A673 (cell line): ENCODE measurements at regions not wholly inside any gene's neighbourhood (a gene's known extent, or its start where the extent isn't known, plus 50 kb on each side); places are given as distances from the start of the nearest gene placed in this dataset.

Experiments used
- BruUV-seq: library from RNA; stranded (reverse); fragments of 400-500 nt; replicated peaks from 2 replicates; lab custom pipeline; 2021; lab: Mats Ljungman, UMichigan
- CTCF ChIA-PET: fragments of 300-600 bp; sonication (Branson Sonifier 250); formaldehyde crosslinking; loops from one replicate; lab custom pipeline; 2022; ENCODE audit warnings: antibody characterized with exemption; lab: Charles Lee
- POLR2A ChIA-PET: fragments of 300-600 bp; sonication (Branson Sonifier 250); formaldehyde crosslinking; loops from one replicate; lab custom pipeline; 2022; ENCODE audit warnings: antibody characterized with exemption; ENCODE audit not compliant: low non-redundant PET; lab: Charles Lee
- DNase-seq: peaks from one replicate; pipeline ENCODE4 v3.0.0-alpha.2; 2015; ENCODE audit warnings: low spot score
- H3K27ac ChIP-seq: fragments of 200-600 bp; sonication (generic); 2 replicates; pipeline ENCODE4 v1.5.1; 2016; ENCODE audit warnings: mixed run types, low read depth, mild to moderate bottlenecking, mixed read lengths, antibody characterized with exemption, low read length; ENCODE audit not compliant: poor library complexity, severe bottlenecking
- H3K27me3 ChIP-seq: fragments of 200-600 bp; sonication (generic); replicated peaks from 2 replicates; pipeline ENCODE4 v1.6.1; 2017; ENCODE audit warnings: mixed run types, low read depth, mild to moderate bottlenecking, mixed read lengths, antibody characterized with exemption, low read length; ENCODE audit not compliant: insufficient read depth, poor library complexity
- H3K36me3 ChIP-seq: fragments of 200-600 bp; sonication (generic); 2 replicates; pipeline ENCODE4 v1.6.1; 2016; ENCODE audit warnings: mixed run types, mild to moderate bottlenecking, mixed read lengths, antibody characterized with exemption, low read length; ENCODE audit not compliant: insufficient read depth, poor library complexity, severe bottlenecking
- H3K4me1 ChIP-seq: fragments of 200-600 bp; sonication (generic); 2 replicates; pipeline ENCODE4 v1.6.1; 2017; ENCODE audit warnings: mixed run types, mild to moderate bottlenecking, mixed read lengths, antibody characterized with exemption, low read length; ENCODE audit not compliant: insufficient read depth, poor library complexity, severe bottlenecking
- H3K4me3 ChIP-seq: fragments of 200-600 bp; sonication (generic); 2 replicates; pipeline ENCODE4 v1.5.1; 2016; ENCODE audit warnings: low read depth, mixed run types, mild to moderate bottlenecking, mixed read lengths, low read length; ENCODE audit not compliant: poor library complexity, severe bottlenecking
- H3K9me3 ChIP-seq: fragments of 200-600 bp; sonication (generic); 2 replicates; pipeline ENCODE4 v1.6.1; 2016; ENCODE audit warnings: mixed run types, low read depth, mild to moderate bottlenecking, mixed read lengths, antibody characterized with exemption, low read length; ENCODE audit not compliant: poor library complexity, severe bottlenecking
- CTCF ChIP-seq: fragments of 300-800, 200-600 bp; sonication (generic); conservative IDR thresholded peaks from 2 replicates; pipeline ENCODE4 v1.5.1; 2017; ENCODE audit warnings: low read depth, mild to moderate bottlenecking, antibody characterized with exemption, low read length, moderate library complexity, mixed read lengths
- EZH2 ChIP-seq: fragments of 200-600 bp; sonication (generic); IDR thresholded peaks from 2 replicates; pipeline ENCODE4 v1.6.1; 2017; ENCODE audit warnings: borderline replicate concordance, low read depth, mild to moderate bottlenecking, mixed read lengths, antibody characterized with exemption, low read length; ENCODE audit not compliant: poor library complexity, severe bottlenecking
- intact Hi-C: fragments of 100-400 bp; cut with micrococcal nuclease; formaldehyde crosslinking; loops from one replicate; pipeline ENCODE4 v1.10.0; 2022; ENCODE audit not compliant: unreplicated experiment

- ChIA-PET CTCF (no interaction called here), POLR2A (no interaction called here)
- no TSS peak for BruUV-seq
Observed at GRCh38 chr7:85608804-85609203, 421.9 kb upstream of the SEMA3D start.

GRCh38 chr7:85602196-85602595, 415.3 kb upstream of the SEMA3D start:
- no peak for TF ChIP-seq CTCF
- POLR2A ChIA-PET = no interaction called here
- CTCF ChIA-PET = no interaction called here

More at GRCh38 chr7:85608804-85609203, 421.9 kb upstream of the SEMA3D start:
- TF ChIP-seq CTCF (no peak), EZH2 (no peak)
- H3K27me3 ChIP-seq = no peaks in the 10 kb centered on the region
- DNase-seq = no peak
- H3K4me1 ChIP-seq = no peaks in the 10 kb centered on the region
- no peak overlapping the region for H3K27ac ChIP-seq
- no peaks in the 10 kb centered on the region for H3K36me3 ChIP-seq
- no peak overlapping the region for H3K4me3 ChIP-seq
- intact Hi-C loops = no loop called here
- no peaks in the 10 kb centered on the region for H3K9me3 ChIP-seq

GRCh38 chr7:85600395-85600794, 413.5 kb upstream of the SEMA3D start:
- BruUV-seq = no TSS peak
- CTCF ChIA-PET = no interaction called here
- Histone ChIP-seq H3K9me3 (no peaks in the 10 kb centered on the region), H3K4me3 (no peak overlapping the region), H3K27me3 (no peaks in the 10 kb centered on the region), H3K36me3 (no peaks in the 10 kb centered on the region), H3K4me1 (no peaks in the 10 kb centered on the region), H3K27ac (no peak overlapping the region)
- intact Hi-C loops = no loop called here
- no peak for DNase-seq
- POLR2A ChIA-PET = interaction anchor here (0.5 kb wide), 1 partner anchor 95 kb away, joined by 3 read pairs; no protein-coding TSS in a partner anchor
- no peak for TF ChIP-seq CTCF
- TF ChIP-seq EZH2 = no peak

More at GRCh38 chr7:85602196-85602595, 415.3 kb upstream of the SEMA3D start:
- Histone ChIP-seq H3K9me3 (no peaks in the 10 kb centered on the region), H3K4me1 (no peaks in the 10 kb centered on the region), H3K27ac (no peak overlapping the region), H3K27me3 (no peaks in the 10 kb centered on the region), H3K36me3 (no peaks in the 10 kb centered on the region), H3K4me3 (no peak overlapping the region)
- intact Hi-C loops = no loop called here
- DNase-seq = no peak
- BruUV-seq = no TSS peak
